ENCODE measurements at regions not wholly inside any gene's neighbourhood (a gene's known extent, or its start where the extent isn't known, plus 50 kb on each side); places are given as distances from the start of the nearest gene placed in this dataset.
"Not testable (repeated sequence)": the region's sequence is repeated elsewhere in the genome, so short reads cannot be mapped to it uniquely, and the experiment has no call there.

- DNase-seq (ENCODE audit: low read depth in 3 of 3, low spot score in 2 of 3), result not testable (repeated sequence)
Observed at GRCh38 chr7:101679653-101680173, 50.6 kb upstream of the MYL10 start.

- DNase-seq (ENCODE audit: low read depth in 3 of 3, low spot score in 2 of 3), result no peak
Observed at GRCh38 chr7:101680406-101681145, 51.5 kb upstream of the MYL10 start.

- DNase-seq (ENCODE audit: low read depth in 3 of 3, low spot score in 2 of 3), result peak in 2 of 3 donors; percentile 53 to 65
Observed at GRCh38 chr7:101681170-101682007, 52.3 kb upstream of the MYL10 start.

- DNase-seq (ENCODE audit: low read depth in 3 of 3, low spot score in 2 of 3), result no peak
Observed at GRCh38 chr7:101684983-101685330, 55.9 kb upstream of the MYL10 start.

DNA sequence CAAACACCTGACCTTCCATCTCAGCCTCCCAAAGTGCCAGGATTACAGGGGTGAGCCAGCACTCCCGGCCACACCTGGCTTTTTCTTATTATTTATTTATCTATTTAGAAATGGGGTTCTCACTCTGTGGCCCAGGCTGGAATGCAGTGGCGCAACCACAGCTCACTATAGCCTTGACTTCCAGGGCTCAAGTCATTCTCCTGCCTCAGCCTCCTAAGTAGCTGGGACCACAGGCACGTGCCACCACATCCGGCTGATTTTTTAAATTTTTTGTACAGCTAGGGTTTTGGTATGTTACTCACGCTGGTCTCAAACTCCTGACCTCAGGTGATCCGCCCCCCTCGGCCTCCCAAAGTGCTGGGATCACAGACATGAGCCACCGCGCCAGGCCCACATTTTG lies 56.9 kb upstream of the MYL10 start:
- no peak for DNase-seq (ENCODE audit: low read depth in 3 of 3, low spot score in 2 of 3)

GRCh38 chr7:101687081-101687480 lies 58.0 kb upstream of the MYL10 start:
- DNase-seq (ENCODE audit: low read depth in 3 of 3, low spot score in 2 of 3), result no peak

GRCh38 chr7:101687791-101688182 lies 58.7 kb upstream of the MYL10 start:
- no peak for DNase-seq (ENCODE audit: low read depth in 3 of 3, low spot score in 2 of 3)

GRCh38 chr7:101688183-101688831 lies 59.2 kb upstream of the MYL10 start:
- no peak for DNase-seq (ENCODE audit: low read depth in 3 of 3, low spot score in 2 of 3)

- no peak for DNase-seq (ENCODE audit: low read depth in 3 of 3, low spot score in 2 of 3)
Observed at GRCh38 chr7:101688995-101689907, 60.2 kb upstream of the MYL10 start.

- no peak for DNase-seq (ENCODE audit: low read depth in 3 of 3, low spot score in 2 of 3)
Observed at GRCh38 chr7:101690061-101690460, 61.0 kb upstream of the MYL10 start.

- DNase-seq (ENCODE audit: low read depth in 3 of 3, low spot score in 2 of 3), result no peak
Observed at GRCh38 chr7:101691822-101692384, 62.8 kb upstream of the MYL10 start.

DNA sequence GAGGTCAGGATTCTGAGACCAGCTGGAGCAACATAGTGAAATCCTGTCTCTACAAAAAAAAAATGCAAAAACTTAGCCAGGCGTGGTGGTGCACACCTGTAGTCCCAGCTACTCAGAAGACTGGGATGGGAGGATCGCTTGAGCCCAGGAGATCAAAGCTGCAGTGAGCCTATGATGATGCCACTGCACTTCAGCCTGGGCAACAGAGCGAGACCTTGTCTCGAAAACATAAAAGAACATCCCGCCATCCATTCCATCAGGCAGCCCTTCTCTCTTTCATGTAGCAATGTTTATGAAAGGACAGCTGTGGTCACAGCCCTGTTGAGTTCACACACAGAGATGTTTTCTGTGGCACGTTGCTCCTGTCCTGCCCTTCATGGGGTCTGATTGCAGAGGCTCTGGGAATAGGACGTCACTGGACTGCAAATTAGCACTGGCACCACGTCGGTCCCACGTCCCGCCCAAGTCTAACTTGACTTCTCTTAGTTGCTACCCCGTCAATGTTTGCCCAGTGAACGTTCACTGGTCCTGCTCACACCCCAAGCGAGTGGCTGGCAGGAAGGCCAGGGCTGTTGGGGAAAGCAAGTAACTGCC lies 64.5 kb upstream of the MYL10 start:
- DNase-seq (ENCODE audit: low read depth in 3 of 3, low spot score in 2 of 3), result no peak

DNA sequence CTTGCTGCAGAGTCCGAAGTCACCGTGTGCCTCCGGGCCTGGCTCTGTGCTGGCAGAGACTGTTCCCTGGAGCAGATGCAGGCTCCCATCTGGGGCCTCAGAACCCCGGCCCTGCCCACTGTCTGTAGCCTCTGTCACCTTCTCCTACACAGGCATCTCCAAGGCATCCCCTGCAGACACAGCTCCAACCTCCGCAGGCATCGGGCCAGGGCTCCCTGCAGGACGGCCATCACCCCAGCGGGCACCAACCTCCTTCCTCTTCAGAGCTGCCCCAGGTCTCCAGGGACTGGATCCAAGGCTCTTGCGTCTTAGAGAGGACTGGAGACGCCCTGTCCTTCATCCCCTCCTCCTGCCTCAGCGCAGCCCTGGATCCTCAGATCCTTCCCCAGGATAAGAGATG lies 69.9 kb upstream of the MYL10 start:
- no peak for DNase-seq (ENCODE audit: low read depth in 3 of 3, low spot score in 2 of 3)

- no peak for DNase-seq (ENCODE audit: low read depth in 3 of 3, low spot score in 2 of 3)
Observed at GRCh38 chr7:101699399-101699798, 70.3 kb upstream of the MYL10 start.

GRCh38 chr7:101699881-101700823 lies 71.1 kb upstream of the MYL10 start:
- DNase-seq (ENCODE audit: low read depth in 3 of 3, low spot score in 2 of 3), result no peak

GRCh38 chr7:101701153-101701794 lies 72.2 kb upstream of the MYL10 start:
- DNase-seq (ENCODE audit: low read depth in 3 of 3, low spot score in 2 of 3), result no peak

DNA sequence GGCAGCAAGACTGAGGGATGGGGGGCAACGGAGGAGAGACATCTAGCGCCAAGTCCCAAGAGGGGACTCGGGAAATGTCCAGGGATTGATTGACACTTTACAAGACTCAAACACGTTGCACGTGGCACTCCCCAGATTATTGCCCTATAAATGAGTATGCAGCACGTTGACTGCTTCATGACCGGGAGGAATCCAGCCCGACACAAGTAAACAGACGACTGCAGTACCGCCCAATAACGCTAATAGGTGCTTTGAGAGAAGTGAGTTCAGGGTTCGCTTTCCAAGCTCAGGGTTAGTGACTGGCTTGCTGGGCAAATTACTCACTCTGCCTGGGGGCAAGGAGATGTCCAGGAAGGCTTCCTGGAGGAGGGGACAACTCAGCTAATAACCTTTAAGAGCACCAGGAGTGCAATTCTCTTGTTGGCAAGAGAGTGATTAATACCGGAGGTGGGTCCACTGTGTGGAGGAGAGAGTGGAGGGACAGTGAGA lies 73.3 kb upstream of the MYL10 start:
- DNase-seq (ENCODE audit: low read depth in 3 of 3, low spot score in 2 of 3), result no peak

DNA sequence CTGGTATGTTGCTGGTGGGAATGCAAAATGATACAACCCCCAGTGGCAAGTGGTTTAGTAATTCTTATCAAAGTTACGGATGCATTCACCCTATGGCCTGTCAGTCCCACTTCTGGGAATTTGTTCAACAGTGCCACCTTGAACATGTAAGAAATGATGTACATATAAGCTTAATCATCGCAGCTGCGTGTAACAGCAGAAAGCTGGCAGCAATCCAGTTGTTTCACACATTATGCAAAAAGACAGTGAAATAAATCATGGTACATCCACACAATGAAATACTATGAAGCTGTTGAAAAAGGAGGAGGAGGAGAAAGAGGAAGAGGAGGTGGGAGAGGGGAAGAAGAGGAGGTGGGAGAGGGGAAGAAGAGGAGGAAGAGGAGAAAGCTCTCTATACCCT lies 76.2 kb upstream of the MYL10 start:
- DNase-seq (ENCODE audit: low read depth in 3 of 3, low spot score in 2 of 3), result no peak
